Activated CD4-positive, CD25-positive, alpha-beta regulatory T cell treated with anti-CD3 and anti-CD28 coated beads, Interleukin-2, amount 50 U/mL, for 72 hours (primary cell): ENCODE measurements at regions not wholly inside any gene's neighbourhood (a gene's known extent, or its start where the extent isn't known, plus 50 kb on each side); places are given as distances from the start of the nearest gene placed in this dataset.
"Not testable (repeated sequence)": the region's sequence is repeated elsewhere in the genome, so short reads cannot be mapped to it uniquely, and the experiment has no call there.

ENCODE experiments used
- DNase-seq: peaks from one replicate; pipeline ENCODE4 v3.0.0; 2021

- not testable (repeated sequence) for DNase-seq
Measured at GRCh38 chr7:65145008-65145407, 138.5 kb upstream of the ERV3-1 start.

GRCh38 chr7:65144557-65144956 is 138.1 kb upstream of the ERV3-1 start:
- DNase-seq, result not testable (repeated sequence)

- DNase-seq, result not testable (repeated sequence)
Measured at GRCh38 chr7:65144119-65144518, 137.6 kb upstream of the ERV3-1 start.

- not testable (repeated sequence) for DNase-seq
Measured at GRCh38 chr7:65141894-65142293, 135.4 kb upstream of the ERV3-1 start.

- DNase-seq, result not testable (repeated sequence)
Measured at GRCh38 chr7:65141405-65141778, 134.9 kb upstream of the ERV3-1 start.

GRCh38 chr7:65140543-65141404 is 134.3 kb upstream of the ERV3-1 start:
- DNase-seq, result not testable (repeated sequence)

- not testable (repeated sequence) for DNase-seq
Measured at GRCh38 chr7:65136850-65137249, 130.4 kb upstream of the ERV3-1 start.

- DNase-seq, result not testable (repeated sequence)
Measured at GRCh38 chr7:65133087-65133486, 126.6 kb upstream of the ERV3-1 start.

- not testable (repeated sequence) for DNase-seq
Measured at GRCh38 chr7:65132256-65132655, 125.8 kb upstream of the ERV3-1 start.

- not testable (repeated sequence) for DNase-seq
Measured at GRCh38 chr7:65127364-65127763, 120.9 kb upstream of the ERV3-1 start.

GRCh38 chr7:65124600-65124999 is 118.1 kb upstream of the ERV3-1 start:
- not testable (repeated sequence) for DNase-seq

- not testable (repeated sequence) for DNase-seq
Measured at GRCh38 chr7:65105650-65106203, 99.2 kb upstream of the ERV3-1 start.

- not testable (repeated sequence) for DNase-seq
Measured at GRCh38 chr7:65100499-65100898, 94.0 kb upstream of the ERV3-1 start.

- DNase-seq, result not testable (repeated sequence)
Measured at GRCh38 chr7:65081669-65082055, 75.2 kb upstream of the ERV3-1 start.

- DNase-seq, result peak; percentile 84
Measured at GRCh38 chr7:65080799-65081668, 74.5 kb upstream of the ERV3-1 start.

- DNase-seq, result not testable (repeated sequence)
Measured at GRCh38 chr7:65074959-65075358, 68.5 kb upstream of the ERV3-1 start.

- not testable (repeated sequence) for DNase-seq
Measured at GRCh38 chr7:65073160-65073559, 66.7 kb upstream of the ERV3-1 start.

- DNase-seq, result not testable (repeated sequence)
Measured at GRCh38 chr7:65071854-65072431, 65.5 kb upstream of the ERV3-1 start.

GRCh38 chr7:65069476-65069875 is 63.0 kb upstream of the ERV3-1 start:
- not testable (repeated sequence) for DNase-seq

GRCh38 chr7:65062566-65062965 is 56.1 kb upstream of the ERV3-1 start:
- DNase-seq, result not testable (repeated sequence)

GRCh38 chr7:65059247-65059646 is 52.8 kb upstream of the ERV3-1 start:
- DNase-seq, result not testable (repeated sequence)
